ENCODE measurements at regions not wholly inside any gene's neighbourhood (a gene's known extent, or its start where the extent isn't known, plus 50 kb on each side); places are given as distances from the start of the nearest gene placed in this dataset.

DNA sequence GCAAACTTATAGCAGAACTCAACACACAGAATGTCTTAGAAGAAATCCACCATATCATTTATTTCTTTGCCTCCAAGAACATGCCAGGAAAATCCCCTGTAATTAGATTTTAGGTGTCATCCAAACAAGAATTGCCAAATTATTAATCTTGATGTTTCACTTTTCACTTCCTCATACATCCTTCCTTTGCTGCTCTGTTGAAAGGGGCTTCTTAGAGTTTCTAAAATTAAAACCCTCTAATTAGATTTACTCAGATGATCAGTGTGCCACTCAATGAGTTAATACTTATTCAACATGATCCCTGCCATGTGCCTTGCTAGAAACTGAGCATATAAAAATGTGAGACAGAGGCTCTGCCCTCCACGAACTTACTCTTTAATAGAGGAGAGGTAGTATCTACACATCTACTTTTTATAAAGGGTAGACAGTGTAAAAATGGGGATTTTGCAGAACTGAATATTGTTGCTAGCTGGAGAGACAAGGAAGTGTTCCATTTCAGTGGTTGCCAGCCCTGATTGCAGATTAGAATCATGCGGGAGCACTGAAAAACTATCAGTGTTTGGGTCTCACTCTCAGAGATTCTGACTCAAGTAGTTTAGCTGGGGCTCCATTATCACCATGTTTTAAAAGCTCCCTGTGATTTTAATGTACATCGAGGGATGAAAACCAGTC is 498.4 kb downstream of the TLE4 start:
- TF ChIP-seq CTCF (IDR thresholded peaks at IDR 0.05) = no peak
- no peak for TF ChIP-seq POLR2A (IDR thresholded peaks at IDR 0.05)
- no peak for TF ChIP-seq POLR2AphosphoS5 (IDR thresholded peaks at IDR 0.05)
- no peak for TF ChIP-seq EP300 (IDR thresholded peaks at IDR 0.05; ENCODE audit: low read depth)
- Histone ChIP-seq H3K9me3 (no peaks in the 10 kb centered on the region), H3K4me1 (no peaks in the 10 kb centered on the region), H3K27ac (no peak overlapping the region), H3K27me3 (no peaks in the 10 kb centered on the region), H3K4me3 (no peak overlapping the region), H3K36me3 (no peaks in the 10 kb centered on the region)
- intact Hi-C loops (cut with DNase I; ENCODE audit: low total_unique reads) (no loop called here), in situ Hi-C loops (cut with MboI; ENCODE audit: low pct_ligation_motif_present in 1 of 4, low pct_unique_long_range_greater_than_20kb in 1 of 4, low sequenced_read_pairs in 3 of 4) (no loop called here)
- DNase-seq = no peak
- WGBS, 2 donors (ENCODE audit: low coverage in 1 of 2) = 75 to 79% methylated on average over 2 to 3 of the region's 3 CpGs

DNA sequence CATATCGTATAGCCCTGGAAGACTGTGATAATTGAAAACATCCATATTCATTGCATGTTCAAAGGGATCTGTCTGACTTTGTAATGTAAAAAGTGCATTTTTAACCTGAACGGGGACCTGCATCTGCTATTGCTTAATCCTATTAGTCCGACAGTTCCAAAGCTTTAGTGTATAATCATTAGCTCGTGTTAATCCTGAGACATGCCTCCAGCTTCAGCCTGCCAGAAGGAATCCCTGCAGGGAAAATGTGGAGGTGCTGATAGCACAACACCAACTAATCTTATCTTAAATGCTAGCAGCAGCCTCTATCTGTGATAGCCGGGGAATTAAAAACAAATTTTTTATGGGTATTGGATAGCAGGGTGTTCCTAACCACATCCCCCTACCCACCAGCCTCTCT is 495.2 kb downstream of the TLE4 start:
- in situ Hi-C loops (cut with MboI; ENCODE audit: low pct_ligation_motif_present in 1 of 4, low pct_unique_long_range_greater_than_20kb in 1 of 4, low sequenced_read_pairs in 3 of 4) = no loop called here
- Histone ChIP-seq H3K4me3 (no peak overlapping the region), H3K27ac (no peak overlapping the region), H3K4me1 (no peaks in the 10 kb centered on the region), H3K36me3 (no peaks in the 10 kb centered on the region), H3K27me3 (no peaks in the 10 kb centered on the region), H3K9me3 (no peaks in the 10 kb centered on the region)
- intact Hi-C loops (cut with DNase I; ENCODE audit: low total_unique reads) = no loop called here
- TF ChIP-seq EP300 (IDR thresholded peaks at IDR 0.05; ENCODE audit: low read depth) (no peak), POLR2A (IDR thresholded peaks at IDR 0.05) (no peak), POLR2AphosphoS5 (IDR thresholded peaks at IDR 0.05) (no peak), CTCF (IDR thresholded peaks at IDR 0.05) (no peak)
- WGBS, 2 donors (ENCODE audit: low coverage in 1 of 2) = 52 to 69% methylated on average over 5 of the region's 5 CpGs
- DNase-seq = no peak

DNA sequence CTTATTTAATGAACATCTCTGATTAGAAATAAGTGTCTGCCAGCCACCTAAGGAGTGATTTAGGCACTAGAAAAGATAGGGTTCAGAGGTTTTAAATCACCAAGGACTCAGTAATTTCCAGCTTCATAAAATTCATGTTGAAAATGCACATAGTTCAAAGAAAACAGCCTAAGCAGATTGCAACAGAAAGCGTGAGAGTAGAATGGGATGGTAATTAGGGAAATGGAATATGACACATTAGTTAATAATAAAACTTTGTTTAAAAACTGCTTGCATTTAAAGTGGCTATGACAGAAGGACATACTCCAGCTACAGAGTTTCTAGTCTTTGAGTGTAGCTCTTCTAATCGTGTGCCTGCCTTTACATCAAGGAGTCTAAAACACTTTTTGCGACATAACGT is 490.8 kb downstream of the TLE4 start:
- intact Hi-C loops (cut with DNase I; ENCODE audit: low total_unique reads) = no loop called here
- Histone ChIP-seq H3K27ac (peak overlapping the region in 2 of 4 donors; percentile 17 to 37), H3K27me3 (no peaks in the 10 kb centered on the region), H3K4me1 (no peaks in the 10 kb centered on the region), H3K9me3 (no peaks in the 10 kb centered on the region), H3K4me3 (no peak overlapping the region), H3K36me3 (no peaks in the 10 kb centered on the region)
- WGBS, 2 donors (ENCODE audit: low coverage in 1 of 2) = 77 to 78% methylated on average over 4 of the region's 4 CpGs
- in situ Hi-C loops (cut with MboI; ENCODE audit: low pct_ligation_motif_present in 1 of 4, low pct_unique_long_range_greater_than_20kb in 1 of 4, low sequenced_read_pairs in 3 of 4) = no loop called here
- no peak for DNase-seq
- TF ChIP-seq CTCF (IDR thresholded peaks at IDR 0.05) = no peak
- TF ChIP-seq POLR2AphosphoS5 (IDR thresholded peaks at IDR 0.05) = no peak
- no peak for TF ChIP-seq POLR2A (IDR thresholded peaks at IDR 0.05)
- no peak for TF ChIP-seq EP300 (IDR thresholded peaks at IDR 0.05; ENCODE audit: low read depth)

- H3K4me1 ChIP-seq = no peaks in the 10 kb centered on the region
- intact Hi-C loops (cut with DNase I; ENCODE audit: low total_unique reads) (no loop called here), in situ Hi-C loops (cut with MboI; ENCODE audit: low pct_ligation_motif_present in 1 of 4, low pct_unique_long_range_greater_than_20kb in 1 of 4, low sequenced_read_pairs in 3 of 4) (no loop called here)
- no peaks in the 10 kb centered on the region for H3K36me3 ChIP-seq
- peak overlapping the region in 3 of 4 donors; percentile 38 to 62 (median 51) for H3K27ac ChIP-seq
- no peak for DNase-seq
- TF ChIP-seq POLR2AphosphoS5 (IDR thresholded peaks at IDR 0.05) (peak; percentile 34 to 63 (median 47)), EP300 (IDR thresholded peaks at IDR 0.05; ENCODE audit: low read depth) (no peak), CTCF (IDR thresholded peaks at IDR 0.05) (no peak), POLR2A (IDR thresholded peaks at IDR 0.05) (no peak)
- no peaks in the 10 kb centered on the region for H3K9me3 ChIP-seq
- 44% methylated on average over 2 of the region's 2 CpGs; no CpG with 5 or more reads in 1 of the 2 donors for WGBS, 2 donors (ENCODE audit: low coverage in 1 of 2)
- H3K27me3 ChIP-seq = no peaks in the 10 kb centered on the region
- H3K4me3 ChIP-seq = no peak overlapping the region
Observed at GRCh38 chr9:80061940-80062339, 490.2 kb downstream of the TLE4 start.

Measured in transverse colon (tissue), 4 donors.